ENCODE measurements at regions not wholly inside any gene's neighbourhood (a gene's known extent, or its start where the extent isn't known, plus 50 kb on each side); places are given as distances from the start of the nearest gene placed in this dataset.

DNA sequence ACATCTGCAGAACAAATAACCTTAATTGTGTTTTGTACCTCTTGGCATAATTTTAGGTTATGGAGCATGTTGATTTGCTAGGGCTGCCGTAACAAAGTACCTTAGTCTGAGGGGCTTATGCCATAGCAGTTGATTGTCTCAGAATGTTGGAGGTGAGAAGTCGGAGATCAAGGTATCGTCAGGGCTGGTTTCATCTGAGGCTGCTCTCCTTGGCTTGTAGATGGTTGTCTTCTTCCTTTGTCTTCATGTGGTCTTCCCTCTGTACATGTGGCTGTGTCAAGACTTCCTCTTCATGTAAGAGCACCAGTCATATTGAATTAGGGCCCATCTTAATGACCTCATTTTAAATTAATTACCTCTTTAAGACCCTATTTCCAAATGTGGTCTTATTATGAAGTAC lies 64.4 kb upstream of the PTHLH start:
- no peak for TF ChIP-seq CEBPB (IDR thresholded peaks at IDR 0.05)
- no peak for TF ChIP-seq EP300 (IDR thresholded peaks at IDR 0.05; ENCODE audit: borderline replicate concordance)
- TF ChIP-seq YY1 (IDR thresholded peaks at IDR 0.05; ENCODE audit: low read depth): no peak
- no peak for TF ChIP-seq ZBTB7A (IDR thresholded peaks at IDR 0.05; ENCODE audit: low read depth)
- no peak for TF ChIP-seq EGR1 (IDR thresholded peaks at IDR 0.05)
- TF ChIP-seq TEAD4 (IDR thresholded peaks at IDR 0.05): no peak
- TF ChIP-seq NFIC (IDR thresholded peaks at IDR 0.05): no peak
- TF ChIP-seq, protein P1, sequence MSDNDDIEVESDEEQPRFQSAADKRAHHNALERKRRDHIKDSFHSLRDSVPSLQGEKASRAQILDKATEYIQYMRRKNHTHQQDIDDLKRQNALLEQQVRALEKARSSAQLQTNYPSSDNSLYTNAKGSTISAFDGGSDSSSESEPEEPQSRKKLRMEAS (IDR thresholded peaks at IDR 0.05): no peak
- no peak for TF ChIP-seq FOXM1 (IDR thresholded peaks at IDR 0.05; ENCODE audit: borderline replicate concordance, low read depth)
- no peak for TF ChIP-seq TAF1 (IDR thresholded peaks at IDR 0.05; ENCODE audit: low read depth)
- TF ChIP-seq CREB1 (IDR thresholded peaks at IDR 0.05; ENCODE audit: low read depth): no peak
- TF ChIP-seq USF1 (IDR thresholded peaks at IDR 0.05): no peak
- TF ChIP-seq, protein P2, sequence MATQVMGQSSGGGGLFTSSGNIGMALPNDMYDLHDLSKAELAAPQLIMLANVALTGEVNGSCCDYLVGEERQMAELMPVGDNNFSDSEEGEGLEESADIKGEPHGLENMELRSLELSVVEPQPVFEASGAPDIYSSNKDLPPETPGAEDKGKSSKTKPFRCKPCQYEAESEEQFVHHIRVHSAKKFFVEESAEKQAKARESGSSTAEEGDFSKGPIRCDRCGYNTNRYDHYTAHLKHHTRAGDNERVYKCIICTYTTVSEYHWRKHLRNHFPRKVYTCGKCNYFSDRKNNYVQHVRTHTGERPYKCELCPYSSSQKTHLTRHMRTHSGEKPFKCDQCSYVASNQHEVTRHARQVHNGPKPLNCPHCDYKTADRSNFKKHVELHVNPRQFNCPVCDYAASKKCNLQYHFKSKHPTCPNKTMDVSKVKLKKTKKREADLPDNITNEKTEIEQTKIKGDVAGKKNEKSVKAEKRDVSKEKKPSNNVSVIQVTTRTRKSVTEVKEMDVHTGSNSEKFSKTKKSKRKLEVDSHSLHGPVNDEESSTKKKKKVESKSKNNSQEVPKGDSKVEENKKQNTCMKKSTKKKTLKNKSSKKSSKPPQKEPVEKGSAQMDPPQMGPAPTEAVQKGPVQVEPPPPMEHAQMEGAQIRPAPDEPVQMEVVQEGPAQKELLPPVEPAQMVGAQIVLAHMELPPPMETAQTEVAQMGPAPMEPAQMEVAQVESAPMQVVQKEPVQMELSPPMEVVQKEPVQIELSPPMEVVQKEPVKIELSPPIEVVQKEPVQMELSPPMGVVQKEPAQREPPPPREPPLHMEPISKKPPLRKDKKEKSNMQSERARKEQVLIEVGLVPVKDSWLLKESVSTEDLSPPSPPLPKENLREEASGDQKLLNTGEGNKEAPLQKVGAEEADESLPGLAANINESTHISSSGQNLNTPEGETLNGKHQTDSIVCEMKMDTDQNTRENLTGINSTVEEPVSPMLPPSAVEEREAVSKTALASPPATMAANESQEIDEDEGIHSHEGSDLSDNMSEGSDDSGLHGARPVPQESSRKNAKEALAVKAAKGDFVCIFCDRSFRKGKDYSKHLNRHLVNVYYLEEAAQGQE (IDR thresholded peaks at IDR 0.05; ENCODE audit: low read depth): no peak
- no peak for TF ChIP-seq TCF12 (IDR thresholded peaks at IDR 0.05; ENCODE audit: low read depth)
- no peak for TF ChIP-seq RAD21 (IDR thresholded peaks at IDR 0.05; ENCODE audit: low read depth)

GRCh38 chr12:28040246-28040645 lies 67.7 kb upstream of the PTHLH start:
- TF ChIP-seq FOXM1 (IDR thresholded peaks at IDR 0.05; ENCODE audit: borderline replicate concordance, low read depth) (no peak), NFIC (IDR thresholded peaks at IDR 0.05) (no peak), RAD21 (IDR thresholded peaks at IDR 0.05; ENCODE audit: low read depth) (no peak), TCF12 (IDR thresholded peaks at IDR 0.05; ENCODE audit: low read depth) (no peak), TAF1 (IDR thresholded peaks at IDR 0.05; ENCODE audit: low read depth) (no peak)
- TF ChIP-seq, protein P1 (IDR thresholded peaks at IDR 0.05): no peak

GRCh38 chr12:28050606-28051005 lies 78.1 kb upstream of the PTHLH start:
- TF ChIP-seq NFIC (IDR thresholded peaks at IDR 0.05) (no peak), CEBPB (IDR thresholded peaks at IDR 0.05) (no peak), CREB1 (IDR thresholded peaks at IDR 0.05; ENCODE audit: low read depth) (no peak), TAF1 (IDR thresholded peaks at IDR 0.05; ENCODE audit: low read depth) (no peak), TEAD4 (IDR thresholded peaks at IDR 0.05) (no peak), TCF12 (IDR thresholded peaks at IDR 0.05; ENCODE audit: low read depth) (no peak), YY1 (IDR thresholded peaks at IDR 0.05; ENCODE audit: low read depth) (no peak), RAD21 (IDR thresholded peaks at IDR 0.05; ENCODE audit: low read depth) (no peak), ZBTB7A (IDR thresholded peaks at IDR 0.05; ENCODE audit: low read depth) (no peak), USF1 (IDR thresholded peaks at IDR 0.05) (no peak), FOXM1 (IDR thresholded peaks at IDR 0.05; ENCODE audit: borderline replicate concordance, low read depth) (no peak), EGR1 (IDR thresholded peaks at IDR 0.05) (no peak), EP300 (IDR thresholded peaks at IDR 0.05; ENCODE audit: borderline replicate concordance) (no peak)
- TF ChIP-seq, protein P1 (IDR thresholded peaks at IDR 0.05): no peak
- TF ChIP-seq, protein P2 (IDR thresholded peaks at IDR 0.05; ENCODE audit: low read depth): no peak

- TF ChIP-seq YY1 (IDR thresholded peaks at IDR 0.05; ENCODE audit: low read depth) (no peak), CREB1 (IDR thresholded peaks at IDR 0.05; ENCODE audit: low read depth) (no peak), FOXM1 (IDR thresholded peaks at IDR 0.05; ENCODE audit: borderline replicate concordance, low read depth) (no peak), TCF12 (IDR thresholded peaks at IDR 0.05; ENCODE audit: low read depth) (no peak), EGR1 (IDR thresholded peaks at IDR 0.05) (no peak), ZBTB7A (IDR thresholded peaks at IDR 0.05; ENCODE audit: low read depth) (no peak), EP300 (IDR thresholded peaks at IDR 0.05; ENCODE audit: borderline replicate concordance) (no peak), TEAD4 (IDR thresholded peaks at IDR 0.05) (no peak), TAF1 (IDR thresholded peaks at IDR 0.05; ENCODE audit: low read depth) (no peak)
- TF ChIP-seq, protein P2 (IDR thresholded peaks at IDR 0.05; ENCODE audit: low read depth): no peak
- TF ChIP-seq, protein P1 (IDR thresholded peaks at IDR 0.05): no peak
These were observed 79.2 kb upstream of the PTHLH start for GRCh38 chr12:28051516-28052354.

Data from Ishikawa (cell line).